ENCODE measurements at regions not wholly inside any gene's neighbourhood (a gene's known extent, or its start where the extent isn't known, plus 50 kb on each side); places are given as distances from the start of the nearest gene placed in this dataset.

- 73 to 89% methylated on average over 1 of the region's 1 CpG for WGBS, 2 donors (ENCODE audit: low coverage in 1 of 2)
- intact Hi-C loops (cut with DNase I; ENCODE audit: low total_unique reads), result no loop called here
Measured at GRCh38 chr10:4532976-4533375, 293.0 kb upstream of the AKR1E2 start.

GRCh38 chr10:4532467-4532866, 293.5 kb upstream of the AKR1E2 start:
- TF ChIP-seq POLR2AphosphoS5 (IDR thresholded peaks at IDR 0.05), result no peak
- no peak for TF ChIP-seq POLR2A (IDR thresholded peaks at IDR 0.05)
- TF ChIP-seq CTCF (IDR thresholded peaks at IDR 0.05), result no peak
- no peak for TF ChIP-seq EP300 (IDR thresholded peaks at IDR 0.05; ENCODE audit: low read depth)
- Histone ChIP-seq H3K36me3 (no peaks in the 10 kb centered on the region), H3K27me3 (no peaks in the 10 kb centered on the region), H3K4me1 (no peaks in the 10 kb centered on the region), H3K4me3 (no peak overlapping the region), H3K27ac (peak overlapping the region in 1 of 4 donors; percentile 1), H3K9me3 (peaks cover 0 to 3% of the 10 kb centered on the region in 2 donors)
- intact Hi-C loops (cut with DNase I; ENCODE audit: low total_unique reads) (no loop called here), in situ Hi-C loops (cut with MboI; ENCODE audit: low pct_ligation_motif_present in 1 of 4, low pct_unique_long_range_greater_than_20kb in 1 of 4, low sequenced_read_pairs in 3 of 4) (no loop called here)
- no peak for DNase-seq
- 62 to 65% methylated on average over 3 of the region's 3 CpGs for WGBS, 2 donors (ENCODE audit: low coverage in 1 of 2)

More at GRCh38 chr10:4532976-4533375, 293.0 kb upstream of the AKR1E2 start:
- Histone ChIP-seq H3K4me1 (no peaks in the 10 kb centered on the region), H3K4me3 (no peak overlapping the region), H3K27me3 (no peaks in the 10 kb centered on the region), H3K27ac (peak overlapping the region in 1 of 4 donors; percentile 1), H3K9me3 (peaks cover 0 to 5% of the 10 kb centered on the region in 2 donors), H3K36me3 (no peaks in the 10 kb centered on the region)
- in situ Hi-C loops (cut with MboI; ENCODE audit: low pct_ligation_motif_present in 1 of 4, low pct_unique_long_range_greater_than_20kb in 1 of 4, low sequenced_read_pairs in 3 of 4), result no loop called here
- no peak for TF ChIP-seq POLR2AphosphoS5 (IDR thresholded peaks at IDR 0.05)
- no peak for TF ChIP-seq EP300 (IDR thresholded peaks at IDR 0.05; ENCODE audit: low read depth)
- TF ChIP-seq POLR2A (IDR thresholded peaks at IDR 0.05), result no peak
- TF ChIP-seq CTCF (IDR thresholded peaks at IDR 0.05), result no peak
- DNase-seq, result no peak

GRCh38 chr10:4532011-4532410, 294.0 kb upstream of the AKR1E2 start:
- in situ Hi-C loops (cut with MboI; ENCODE audit: low pct_ligation_motif_present in 1 of 4, low pct_unique_long_range_greater_than_20kb in 1 of 4, low sequenced_read_pairs in 3 of 4), result no loop called here
- no peaks in the 10 kb centered on the region for H3K9me3 ChIP-seq
- no peaks in the 10 kb centered on the region for H3K4me1 ChIP-seq
- WGBS, 2 donors (ENCODE audit: low coverage in 1 of 2), result 38 to 45% methylated on average over 1 of the region's 1 CpG
- TF ChIP-seq POLR2A (IDR thresholded peaks at IDR 0.05), result no peak
- TF ChIP-seq EP300 (IDR thresholded peaks at IDR 0.05; ENCODE audit: low read depth), result no peak
- no peak for TF ChIP-seq CTCF (IDR thresholded peaks at IDR 0.05)
- TF ChIP-seq POLR2AphosphoS5 (IDR thresholded peaks at IDR 0.05), result no peak
- no peak for DNase-seq
- H3K4me3 ChIP-seq, result no peak overlapping the region
- intact Hi-C loops (cut with DNase I; ENCODE audit: low total_unique reads), result no loop called here
- no peak overlapping the region for H3K27ac ChIP-seq
- no peaks in the 10 kb centered on the region for H3K27me3 ChIP-seq
- H3K36me3 ChIP-seq, result no peaks in the 10 kb centered on the region

GRCh38 chr10:4529266-4529665, 296.7 kb upstream of the AKR1E2 start:
- Histone ChIP-seq H3K36me3 (no peaks in the 10 kb centered on the region), H3K4me3 (no peak overlapping the region), H3K27me3 (no peaks in the 10 kb centered on the region), H3K27ac (no peak overlapping the region), H3K9me3 (no peaks in the 10 kb centered on the region), H3K4me1 (no peaks in the 10 kb centered on the region)
- intact Hi-C loops (cut with DNase I; ENCODE audit: low total_unique reads) (no loop called here), in situ Hi-C loops (cut with MboI; ENCODE audit: low pct_ligation_motif_present in 1 of 4, low pct_unique_long_range_greater_than_20kb in 1 of 4, low sequenced_read_pairs in 3 of 4) (no loop called here)
- no peak for TF ChIP-seq CTCF (IDR thresholded peaks at IDR 0.05)
- TF ChIP-seq EP300 (IDR thresholded peaks at IDR 0.05; ENCODE audit: low read depth), result no peak
- DNase-seq, result no peak
